DOHH2 (cell line): ENCODE measurements at regions not wholly inside any gene's neighbourhood (a gene's known extent, or its start where the extent isn't known, plus 50 kb on each side); places are given as distances from the start of the nearest gene placed in this dataset.

Experiments
- H3F3A ChIP-seq: fragments of 200-600 bp; sonication (generic), shearing (Covaris generic); 2 replicates; pipeline ENCODE4 v1.6.0; 2016; ENCODE audit warnings: antibody characterized with exemption, mild to moderate bottlenecking; ENCODE audit not compliant: control insufficient read depth, insufficient read depth
- H3K27ac ChIP-seq: fragments of 200-600 bp; sonication (generic); 2 replicates; pipeline ENCODE4 v1.5.1; 2014; ENCODE audit warnings: low read depth, mild to moderate bottlenecking, low read length, moderate library complexity
- H3K27me3 ChIP-seq: fragments of 200-600 bp; sonication (generic); 2 replicates; pipeline ENCODE4 v1.6.1; 2014; ENCODE audit warnings: mild to moderate bottlenecking, low read length, mixed read lengths; ENCODE audit not compliant: control insufficient read depth
- H3K36me3 ChIP-seq: fragments of 200-600 bp; sonication (generic); 2 replicates; pipeline ENCODE4 v1.6.1; 2014; ENCODE audit warnings: mild to moderate bottlenecking, low read length, moderate library complexity, mixed read lengths; ENCODE audit not compliant: control insufficient read depth
- H3K4me1 ChIP-seq: fragments of 200-600 bp; sonication (generic); 2 replicates; pipeline ENCODE4 v1.6.1; 2014; ENCODE audit warnings: mild to moderate bottlenecking, low read length, mixed read lengths; ENCODE audit not compliant: control insufficient read depth
- H3K4me2 ChIP-seq: fragments of 200-600 bp; sonication (generic); 2 replicates; pipeline ENCODE4 v1.6.0; 2014; ENCODE audit warnings: mild to moderate bottlenecking, low read length, moderate library complexity
- H3K4me3 ChIP-seq: fragments of 200-600 bp; sonication (generic); 2 replicates; pipeline ENCODE4 v1.5.1; 2014; ENCODE audit warnings: mild to moderate bottlenecking, low read length, mixed read lengths
- H3K79me2 ChIP-seq: fragments of 200-600 bp; sonication (generic); 2 replicates; pipeline ENCODE4 v1.6.1; 2014; ENCODE audit warnings: mild to moderate bottlenecking, low read length, mixed read lengths; ENCODE audit not compliant: control insufficient read depth
- H3K9me2 ChIP-seq: fragments of 200-600 bp; sonication (generic); replicated peaks from 2 replicates; pipeline ENCODE4 v1.6.1; 2014; ENCODE audit warnings: mild to moderate bottlenecking, low read length, mixed read lengths; ENCODE audit not compliant: control insufficient read depth
- H3K9me3 ChIP-seq: fragments of 200-600 bp; sonication (generic); 2 replicates; pipeline ENCODE4 v1.6.1; 2014; ENCODE audit warnings: antibody characterized with exemption, low read length, mixed read lengths; ENCODE audit not compliant: control insufficient read depth, insufficient read depth
- H4K20me1 ChIP-seq: fragments of 200-600 bp; sonication (generic); 2 replicates; pipeline ENCODE4 v1.6.0; 2014; ENCODE audit warnings: low read depth, mild to moderate bottlenecking, antibody characterized with exemption, low read length, moderate library complexity; ENCODE audit not compliant: control insufficient read depth, insufficient read depth
- EZH2phosphoT487 ChIP-seq: fragments of 200-600 bp; sonication (generic); IDR thresholded peaks from 2 replicates; pipeline ENCODE4 v1.6.1; 2017; ENCODE audit warnings: borderline replicate concordance, mild to moderate bottlenecking, antibody characterized with exemption, low read length, moderate library complexity, mixed read lengths
- TF ChIP-seq, protein P1 (sequence below): fragments of 200-600 bp; sonication (generic); IDR thresholded peaks from one replicate; pipeline ENCODE4 v1.5.1; 2014; ENCODE audit warnings: antibody characterized with exemption, mild to moderate bottlenecking, low read depth, low read length; ENCODE audit not compliant: poor library complexity, severe bottlenecking

DNA sequence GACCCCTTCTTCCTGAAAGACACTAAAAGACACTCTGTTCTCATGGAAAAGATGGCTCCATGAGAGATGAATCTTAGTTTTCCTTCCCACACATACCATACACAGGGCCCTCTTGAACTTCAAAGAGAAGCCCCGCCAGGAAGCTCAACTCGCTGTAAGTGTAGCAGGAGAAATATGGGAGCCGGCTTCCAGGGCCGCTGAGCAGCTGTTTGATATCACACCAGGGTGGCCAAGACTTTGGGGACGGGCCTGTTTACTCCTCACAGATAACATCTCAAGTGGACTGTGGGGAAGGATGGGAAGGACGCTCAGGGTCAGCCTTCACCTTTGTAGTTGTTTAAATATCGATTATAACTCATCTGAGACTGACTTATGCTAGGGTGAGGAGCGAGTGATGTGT lies 235.5 kb upstream of the TBX3 start:
- H3K9me2 ChIP-seq = no peaks in the 10 kb centered on the region
- H3K36me3 ChIP-seq = no peaks in the 10 kb centered on the region
- no peaks in the 10 kb centered on the region for H3K4me1 ChIP-seq
- no peak overlapping the region for H3K27ac ChIP-seq
- H3K4me3 ChIP-seq = no peak overlapping the region
- no peaks in the 10 kb centered on the region for H3F3A ChIP-seq
- TF ChIP-seq, protein P1, sequence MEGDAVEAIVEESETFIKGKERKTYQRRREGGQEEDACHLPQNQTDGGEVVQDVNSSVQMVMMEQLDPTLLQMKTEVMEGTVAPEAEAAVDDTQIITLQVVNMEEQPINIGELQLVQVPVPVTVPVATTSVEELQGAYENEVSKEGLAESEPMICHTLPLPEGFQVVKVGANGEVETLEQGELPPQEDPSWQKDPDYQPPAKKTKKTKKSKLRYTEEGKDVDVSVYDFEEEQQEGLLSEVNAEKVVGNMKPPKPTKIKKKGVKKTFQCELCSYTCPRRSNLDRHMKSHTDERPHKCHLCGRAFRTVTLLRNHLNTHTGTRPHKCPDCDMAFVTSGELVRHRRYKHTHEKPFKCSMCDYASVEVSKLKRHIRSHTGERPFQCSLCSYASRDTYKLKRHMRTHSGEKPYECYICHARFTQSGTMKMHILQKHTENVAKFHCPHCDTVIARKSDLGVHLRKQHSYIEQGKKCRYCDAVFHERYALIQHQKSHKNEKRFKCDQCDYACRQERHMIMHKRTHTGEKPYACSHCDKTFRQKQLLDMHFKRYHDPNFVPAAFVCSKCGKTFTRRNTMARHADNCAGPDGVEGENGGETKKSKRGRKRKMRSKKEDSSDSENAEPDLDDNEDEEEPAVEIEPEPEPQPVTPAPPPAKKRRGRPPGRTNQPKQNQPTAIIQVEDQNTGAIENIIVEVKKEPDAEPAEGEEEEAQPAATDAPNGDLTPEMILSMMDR = no peak
- TF ChIP-seq EZH2phosphoT487 = no peak
- H3K9me3 ChIP-seq = no peaks in the 10 kb centered on the region
- no peaks in the 10 kb centered on the region for H4K20me1 ChIP-seq
- no peak overlapping the region for H3K4me2 ChIP-seq
- H3K27me3 ChIP-seq = no peaks in the 10 kb centered on the region
- no peaks in the 10 kb centered on the region for H3K79me2 ChIP-seq

DNA sequence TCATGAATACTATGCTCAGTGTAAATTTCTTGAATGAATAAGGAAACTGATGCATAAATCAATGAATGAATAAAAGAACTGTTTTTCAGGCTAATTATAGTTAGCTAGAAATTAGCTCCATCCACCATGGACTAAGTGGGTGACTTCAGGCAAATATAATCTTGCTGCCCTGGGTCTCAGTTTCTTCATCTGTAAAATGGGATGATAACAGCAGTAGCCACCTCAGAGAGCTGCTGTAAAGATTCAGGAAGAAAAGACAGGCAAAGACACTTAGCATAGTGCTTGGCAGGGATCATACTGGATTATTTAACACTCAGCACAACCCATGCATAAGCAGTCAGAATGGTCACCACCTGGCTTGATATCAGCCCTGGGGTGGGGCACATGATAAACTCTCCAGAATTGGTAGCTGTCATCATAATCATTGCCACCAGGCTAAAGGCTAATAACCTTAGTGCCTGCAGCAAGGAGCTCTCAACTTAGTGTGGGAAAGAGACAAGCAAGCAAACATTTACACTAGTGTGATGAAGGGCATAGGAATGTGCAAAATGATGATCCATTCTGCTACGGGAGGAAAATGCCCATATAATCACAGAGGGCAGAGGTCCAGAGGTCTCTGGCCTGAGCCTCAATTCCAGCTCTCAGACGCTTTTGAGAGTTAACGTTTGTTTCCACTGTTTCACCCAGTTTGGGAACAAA lies 234.7 kb upstream of the TBX3 start:
- TF ChIP-seq, protein P1 = no peak
- TF ChIP-seq EZH2phosphoT487 = no peak
- H3F3A ChIP-seq = no peaks in the 10 kb centered on the region
- no peaks in the 10 kb centered on the region for H3K4me1 ChIP-seq
- no peaks in the 10 kb centered on the region for H3K79me2 ChIP-seq
- no peak overlapping the region for H3K4me3 ChIP-seq
- no peaks in the 10 kb centered on the region for H3K36me3 ChIP-seq
- H4K20me1 ChIP-seq = no peaks in the 10 kb centered on the region
- H3K9me3 ChIP-seq = no peaks in the 10 kb centered on the region
- H3K27ac ChIP-seq = no peak overlapping the region
- H3K27me3 ChIP-seq = no peaks in the 10 kb centered on the region
- no peak overlapping the region for H3K4me2 ChIP-seq
- no peaks in the 10 kb centered on the region for H3K9me2 ChIP-seq

DNA sequence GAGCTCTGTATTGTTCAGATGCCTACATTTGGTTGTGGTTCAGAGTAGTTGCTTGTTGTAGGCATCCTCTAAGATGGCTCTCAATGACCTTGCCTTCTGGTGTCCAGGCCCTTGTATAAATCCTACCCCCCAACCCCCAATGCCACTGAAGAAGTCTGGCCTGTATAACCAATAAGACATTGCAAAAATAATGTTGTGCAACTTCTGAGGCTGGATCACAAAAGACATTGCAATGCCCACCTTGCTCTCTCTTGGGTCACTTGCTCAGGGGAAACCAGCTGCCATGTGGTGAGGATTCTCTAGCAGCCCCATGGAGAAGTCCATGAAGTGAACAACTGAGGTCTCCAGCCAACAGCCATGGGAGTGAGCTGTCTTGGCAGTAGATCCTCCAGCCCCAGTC lies 234.0 kb upstream of the TBX3 start:
- TF ChIP-seq, protein P1 = no peak
- Histone ChIP-seq H3K4me1 (no peaks in the 10 kb centered on the region), H3K9me2 (no peaks in the 10 kb centered on the region), H3K79me2 (no peaks in the 10 kb centered on the region), H3K27me3 (no peaks in the 10 kb centered on the region), H3K27ac (no peak overlapping the region), H3F3A (no peaks in the 10 kb centered on the region), H3K4me2 (no peak overlapping the region), H4K20me1 (no peaks in the 10 kb centered on the region), H3K4me3 (no peak overlapping the region), H3K36me3 (no peaks in the 10 kb centered on the region), H3K9me3 (no peaks in the 10 kb centered on the region)
